ENCODE measurements at regions not wholly inside any gene's neighbourhood (a gene's known extent, or its start where the extent isn't known, plus 50 kb on each side); places are given as distances from the start of the nearest gene placed in this dataset.

- DNase-seq (ENCODE audit: low spot score) = no peak
Observed at GRCh38 chr2:198347946-198348345, 543.6 kb downstream of the PLCL1 start.

DNA sequence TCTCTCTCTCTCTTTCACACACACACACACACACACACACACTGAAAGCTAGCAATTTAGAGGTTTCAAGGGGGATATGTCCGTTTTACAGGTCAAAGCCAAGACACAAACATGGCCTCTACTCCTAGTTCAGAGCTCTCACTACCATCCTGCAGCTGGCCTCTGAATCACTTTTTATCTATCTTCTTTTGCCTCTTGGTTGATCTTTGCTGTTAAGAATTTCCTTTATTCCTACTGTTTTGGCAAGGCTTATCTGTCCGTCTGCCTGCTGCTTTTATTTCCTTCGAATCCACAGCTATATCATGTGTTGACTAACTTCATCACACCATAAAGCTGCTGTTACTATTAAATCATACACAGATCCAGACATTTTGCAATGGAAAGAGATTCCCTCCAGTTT, 543.0 kb downstream of the PLCL1 start:
- no peak for DNase-seq (ENCODE audit: low spot score)

DNA sequence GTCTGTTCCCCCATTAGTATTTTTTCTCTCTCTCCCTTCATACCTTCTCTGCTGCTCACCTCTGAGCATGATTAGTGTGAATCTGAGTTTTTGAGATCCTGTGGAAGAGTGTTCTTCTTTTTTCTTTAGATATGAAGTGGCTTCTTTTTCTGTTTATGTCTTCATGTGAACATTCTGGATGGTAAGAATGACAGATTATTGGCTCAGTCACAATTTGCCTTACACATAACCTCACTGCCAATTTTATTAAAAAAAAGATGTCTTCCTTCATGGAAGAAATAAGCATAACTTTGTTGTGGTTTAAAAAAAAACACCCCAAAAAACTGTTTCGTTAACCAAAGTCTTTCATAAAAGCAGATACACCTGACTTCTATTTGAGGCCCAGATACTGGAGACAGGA, 539.1 kb downstream of the PLCL1 start:
- no peak for DNase-seq (ENCODE audit: low spot score)

DNA sequence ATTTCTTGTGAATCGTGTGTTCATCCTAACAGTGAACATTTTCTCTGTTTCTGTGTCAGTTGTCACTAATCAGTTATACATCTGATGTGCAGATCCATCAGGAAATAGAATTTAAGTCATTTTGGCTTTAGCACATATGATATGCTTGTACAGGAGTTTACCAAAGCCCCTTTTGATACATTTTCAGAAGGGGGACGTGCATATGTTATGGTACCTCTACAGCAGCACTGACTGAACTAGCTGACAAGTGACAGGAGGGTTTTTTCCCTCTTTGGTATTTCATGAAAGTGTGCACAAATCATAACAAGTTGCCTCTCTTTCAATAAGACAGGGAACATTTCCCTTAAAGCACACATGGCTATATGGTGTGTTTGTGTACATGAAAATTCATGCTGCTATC, 536.5 kb downstream of the PLCL1 start:
- no peak for DNase-seq (ENCODE audit: low spot score)

GRCh38 chr2:198339116-198339515, 534.7 kb downstream of the PLCL1 start:
- no peak for DNase-seq (ENCODE audit: low spot score)

DNA sequence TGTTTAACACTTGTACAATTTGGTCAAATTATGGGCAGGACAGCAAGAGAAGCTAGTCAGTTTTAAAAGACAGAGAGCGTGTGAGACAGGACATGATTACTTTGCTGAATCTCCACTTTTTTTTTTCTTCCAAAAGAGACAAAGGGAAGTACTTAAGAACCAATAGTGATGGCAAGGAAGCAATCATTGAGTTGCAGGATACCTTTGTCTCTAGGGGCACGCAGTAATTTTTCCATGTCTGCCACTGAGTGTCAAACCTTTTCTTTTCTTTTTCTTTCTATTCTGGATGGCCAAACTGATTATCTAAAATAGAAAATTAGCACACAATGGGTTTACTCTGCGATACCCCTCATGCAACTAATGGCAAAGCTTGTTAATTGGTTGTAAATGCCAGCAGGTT, 533.0 kb downstream of the PLCL1 start:
- no peak for DNase-seq (ENCODE audit: low spot score)

DNA sequence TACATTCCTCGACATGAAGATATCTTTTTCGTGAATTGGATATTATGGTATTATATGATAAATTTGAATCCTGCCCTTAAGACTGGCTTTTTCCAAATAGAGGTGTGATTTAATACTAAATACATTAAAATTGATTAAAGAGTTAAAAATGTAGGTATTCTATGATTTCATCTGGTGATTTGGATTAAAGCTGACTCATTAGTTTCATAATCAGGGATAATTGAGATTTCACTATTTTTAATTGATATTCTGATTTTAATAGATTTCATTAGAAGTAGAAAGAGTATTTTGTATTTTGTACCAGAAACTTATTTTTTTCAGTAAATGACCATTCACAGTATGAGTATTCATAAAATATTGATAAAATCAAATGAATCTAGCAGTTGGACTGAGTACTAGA, 524.1 kb downstream of the PLCL1 start:
- DNase-seq (ENCODE audit: low spot score) = no peak

DNA sequence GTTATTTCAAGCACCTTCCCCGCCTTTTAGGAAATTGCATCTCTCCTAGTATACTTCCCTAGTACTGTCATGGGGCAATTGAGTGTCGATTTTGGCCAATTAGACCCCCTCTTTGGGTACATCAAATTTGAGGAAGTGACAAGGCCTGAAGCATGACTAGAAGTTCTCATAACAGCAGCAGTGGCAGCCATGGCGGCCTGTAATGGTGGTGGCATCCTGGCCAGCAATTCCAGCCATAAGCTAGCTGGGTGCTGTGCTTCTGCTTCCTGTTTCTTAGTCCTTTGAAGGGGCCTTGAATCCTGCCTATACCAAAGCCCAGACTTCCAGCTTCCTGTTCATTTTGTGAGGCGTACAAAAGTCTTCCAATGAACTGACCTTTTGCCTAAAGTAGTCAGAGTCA, 523.1 kb downstream of the PLCL1 start:
- DNase-seq (ENCODE audit: low spot score) = no peak

DNA sequence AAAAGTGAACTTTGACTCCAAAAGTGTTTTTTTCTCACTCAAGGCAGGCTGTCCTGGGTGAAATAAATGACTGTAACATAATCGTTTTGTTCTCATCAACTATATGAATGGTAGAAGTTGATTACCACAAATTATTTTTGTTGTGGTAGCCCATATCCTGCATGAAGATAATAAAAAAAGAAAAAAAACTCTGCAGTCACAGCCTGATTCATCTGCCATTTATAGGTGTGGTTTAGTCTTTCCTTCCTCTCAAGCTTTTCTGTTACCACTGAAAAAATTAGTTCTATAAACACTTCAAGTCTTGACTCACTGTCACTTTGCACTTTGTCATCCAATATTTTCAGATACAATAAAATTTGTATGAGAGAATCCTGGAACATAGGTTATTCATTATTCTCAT, 522.0 kb downstream of the PLCL1 start:
- no peak for DNase-seq (ENCODE audit: low spot score)

- no peak for DNase-seq (ENCODE audit: low spot score)
Observed at GRCh38 chr2:198325359-198325758, 521.0 kb downstream of the PLCL1 start.

GRCh38 chr2:198324071-198324470, 519.7 kb downstream of the PLCL1 start:
- DNase-seq (ENCODE audit: low spot score) = no peak

DNA sequence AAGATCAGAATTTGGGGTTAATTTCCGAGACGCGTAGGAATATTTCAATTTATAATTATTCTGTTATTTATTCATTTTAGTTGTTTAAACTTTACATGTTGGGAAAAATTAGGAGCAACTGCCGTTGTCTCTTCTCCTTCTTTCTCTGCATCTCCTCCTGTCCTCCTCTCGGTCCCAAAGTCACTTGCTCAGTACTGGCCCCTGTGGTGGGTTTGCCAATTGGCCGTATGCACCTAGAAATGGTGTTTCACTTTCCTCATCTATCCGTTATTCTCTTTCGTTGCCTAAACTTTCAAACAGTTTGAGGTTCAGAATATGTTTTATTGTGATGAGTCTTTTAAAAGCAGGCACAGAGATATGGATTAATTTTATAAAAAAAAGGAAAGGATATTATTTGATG, 517.9 kb downstream of the PLCL1 start:
- no peak for DNase-seq (ENCODE audit: low spot score)

DNA sequence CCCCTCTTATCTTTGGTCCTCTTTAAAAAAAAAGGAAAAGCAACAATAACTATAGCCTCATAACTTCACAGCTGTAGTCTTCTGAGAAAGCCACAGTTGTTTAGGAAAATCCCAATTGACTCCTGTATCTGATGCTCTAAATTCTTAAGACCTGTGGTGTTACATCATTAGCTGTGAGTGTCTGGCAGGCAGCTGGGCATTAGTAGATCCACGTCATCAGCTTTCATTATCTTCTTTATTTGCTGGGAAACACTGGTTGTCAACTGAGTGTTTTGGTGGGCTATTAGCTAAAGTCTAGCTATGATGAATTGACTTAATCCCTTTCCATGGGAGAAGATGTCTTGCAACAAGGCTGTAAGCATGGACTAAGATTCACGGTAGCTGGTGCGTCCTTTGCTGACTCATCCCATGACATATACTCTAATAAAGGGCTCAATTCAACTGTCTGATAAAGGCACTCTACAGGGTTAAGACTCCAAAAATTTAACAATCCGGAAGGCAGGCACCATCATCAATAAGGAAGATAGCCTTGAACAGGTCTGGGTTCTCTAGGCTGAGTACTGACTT, 517.2 kb downstream of the PLCL1 start:
- DNase-seq (ENCODE audit: low spot score) = no peak

DNA sequence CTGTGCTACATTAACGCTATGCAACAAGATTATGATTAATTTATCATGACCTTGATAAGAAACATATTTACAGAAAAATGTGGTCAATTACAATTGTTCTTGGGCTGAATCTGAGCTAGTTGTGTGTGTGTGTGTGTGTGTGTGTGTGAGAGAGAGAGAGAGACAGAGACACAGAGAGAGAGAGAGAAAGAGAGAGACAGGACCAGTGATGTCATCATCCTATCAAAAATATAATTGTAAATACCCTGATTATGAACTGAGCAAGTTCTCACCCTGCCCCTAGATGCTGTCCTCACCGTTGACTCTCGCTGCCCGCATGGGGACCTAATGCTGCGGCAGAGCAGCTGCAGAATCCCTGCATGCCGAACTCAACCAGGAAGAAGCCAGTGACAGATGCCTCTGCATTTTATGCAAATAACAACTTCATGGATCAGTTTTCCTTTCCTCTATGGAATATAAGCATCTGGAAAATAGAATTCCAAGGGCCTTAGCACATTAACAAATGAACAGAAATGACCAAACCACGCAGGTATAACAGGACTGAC, 512.5 kb downstream of the PLCL1 start:
- DNase-seq (ENCODE audit: low spot score) = no peak

GRCh38 chr2:198315791-198316630, 511.6 kb downstream of the PLCL1 start:
- no peak for DNase-seq (ENCODE audit: low spot score)

GRCh38 chr2:198314559-198315153, 510.3 kb downstream of the PLCL1 start:
- DNase-seq (ENCODE audit: low spot score) = peak; percentile 53

GRCh38 chr2:198312596-198313483, 508.4 kb downstream of the PLCL1 start:
- no peak for DNase-seq (ENCODE audit: low spot score)

- no peak for DNase-seq (ENCODE audit: low spot score)
Observed at GRCh38 chr2:198311020-198311419, 506.6 kb downstream of the PLCL1 start.

DNA sequence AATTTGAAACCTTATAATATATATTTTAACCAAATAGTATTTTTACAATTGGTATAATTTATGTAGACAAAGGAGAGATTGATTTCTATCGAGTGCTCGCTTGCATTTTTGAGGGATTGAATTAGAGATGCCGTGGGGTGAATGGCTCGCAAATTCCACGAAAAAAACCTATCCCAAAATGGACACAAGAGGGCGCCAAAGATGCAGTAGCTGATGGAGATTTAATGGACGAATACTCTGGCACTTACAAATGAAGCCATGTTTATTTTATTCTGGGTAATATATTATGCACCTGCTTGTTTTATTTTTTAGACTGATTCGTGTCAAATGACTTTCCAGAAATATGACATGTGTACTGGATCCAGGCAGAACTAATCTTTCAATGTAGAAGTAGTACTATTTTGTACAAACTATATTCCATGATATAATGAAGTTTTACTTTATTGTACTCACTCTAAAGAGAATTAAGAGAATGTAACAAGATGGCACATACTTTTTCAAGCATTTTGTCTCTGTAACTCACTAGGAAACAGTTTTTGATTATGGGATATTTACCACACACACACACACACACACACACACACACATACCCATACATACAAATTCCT, 505.4 kb downstream of the PLCL1 start:
- peak; percentile 45 for DNase-seq (ENCODE audit: low spot score)

GRCh38 chr2:198309081-198309480, 504.7 kb downstream of the PLCL1 start:
- no peak for DNase-seq (ENCODE audit: low spot score)

DNA sequence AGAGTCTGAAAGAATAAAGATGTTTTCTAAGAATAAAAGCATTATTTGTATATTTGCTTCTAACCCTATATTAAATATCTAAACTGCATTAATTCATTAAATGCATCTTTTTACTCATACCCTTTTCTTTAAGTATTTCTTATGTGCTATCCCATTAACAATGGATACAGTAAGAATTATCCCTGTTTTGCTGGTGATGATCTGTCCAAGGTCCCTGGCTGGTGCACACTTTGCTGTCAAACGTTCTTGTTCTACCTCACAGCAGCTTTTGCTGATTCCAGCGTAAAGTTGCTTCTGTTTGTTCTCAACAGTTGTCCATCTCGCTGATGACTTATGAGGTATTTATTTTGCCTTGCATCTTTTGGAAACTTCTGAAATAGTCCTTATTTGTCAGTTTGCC, 504.0 kb downstream of the PLCL1 start:
- no peak for DNase-seq (ENCODE audit: low spot score)
